IgD-negative memory B cell (primary cell): ENCODE measurements at regions not wholly inside any gene's neighbourhood (a gene's known extent, or its start where the extent isn't known, plus 50 kb on each side); places are given as distances from the start of the nearest gene placed in this dataset.

Source experiments
- H3K27ac Mint-ChIP-seq, 3 donors: one replicate each; pipeline ENCODE4 v1.8.0; 2020 to 2022; ENCODE audit warnings: mild to moderate bottlenecking in 3 of 3, mixed read lengths in 3 of 3, moderate library complexity in 1 of 3
- H3K27me3 Mint-ChIP-seq: one replicate; pipeline ENCODE4 v1.8.0; 2021; ENCODE audit warnings: mixed read lengths
- H3K36me3 Mint-ChIP-seq: one replicate; pipeline ENCODE4 v1.8.0; 2020; ENCODE audit warnings: mild to moderate bottlenecking, mixed read lengths
- H3K4me1 Mint-ChIP-seq, 3 donors: one replicate each; pipeline ENCODE4 v1.8.0; 2020 to 2022; ENCODE audit warnings: mixed read lengths in 3 of 3, mild to moderate bottlenecking in 1 of 3
- H3K4me3 Mint-ChIP-seq, 4 donors: one replicate each; pipeline ENCODE4 v1.8.0; 2020 to 2022; ENCODE audit warnings: mild to moderate bottlenecking in 4 of 4, mixed read lengths in 4 of 4, moderate library complexity in 3 of 4
- H3K9me3 Mint-ChIP-seq, 3 donors: one replicate each; pipeline ENCODE4 v1.8.0; 2020 to 2021; ENCODE audit warnings: mixed read lengths in 3 of 3, mild to moderate bottlenecking in 1 of 3

- H3K27me3 Mint-ChIP-seq = no peaks in the 10 kb centered on the region
- H3K27ac Mint-ChIP-seq = no peak overlapping the region
These were observed 312.6 kb upstream of the ID4 start for GRCh38 chr6:19524366-19525186.

GRCh38 chr6:19525673-19526072, 311.5 kb upstream of the ID4 start:
- Mint-ChIP-seq H3K27ac (no peak overlapping the region), H3K9me3 (peaks cover 0 to 5% (median 3%) of the 10 kb centered on the region in 3 donors), H3K4me3 (no peak overlapping the region), H3K4me1 (no peaks in the 10 kb centered on the region), H3K27me3 (no peaks in the 10 kb centered on the region), H3K36me3 (no peaks in the 10 kb centered on the region)

More at GRCh38 chr6:19524366-19525186, 312.6 kb upstream of the ID4 start:
- no peak overlapping the region for H3K4me3 Mint-ChIP-seq
- H3K4me1 Mint-ChIP-seq = no peaks in the 10 kb centered on the region
- no peaks in the 10 kb centered on the region for H3K36me3 Mint-ChIP-seq
- H3K9me3 Mint-ChIP-seq = peaks cover 0 to 8% (median 5%) of the 10 kb centered on the region in 3 donors

GRCh38 chr6:19530188-19530587, 307.0 kb upstream of the ID4 start:
- Mint-ChIP-seq H3K9me3 (peaks cover 0 to 8% (median 3%) of the 10 kb centered on the region in 3 donors), H3K36me3 (no peaks in the 10 kb centered on the region), H3K4me3 (no peak overlapping the region), H3K4me1 (no peaks in the 10 kb centered on the region), H3K27me3 (no peaks in the 10 kb centered on the region), H3K27ac (no peak overlapping the region)

GRCh38 chr6:19535351-19535750, 301.8 kb upstream of the ID4 start:
- Mint-ChIP-seq H3K4me3 (no peak overlapping the region), H3K27ac (no peak overlapping the region), H3K4me1 (peaks cover 0 to 1% (median 0%) of the 10 kb centered on the region in 3 donors), H3K9me3 (peaks cover 0 to 6% (median 3%) of the 10 kb centered on the region in 3 donors), H3K27me3 (no peaks in the 10 kb centered on the region), H3K36me3 (no peaks in the 10 kb centered on the region)

- Mint-ChIP-seq H3K27me3 (no peaks in the 10 kb centered on the region), H3K36me3 (no peaks in the 10 kb centered on the region), H3K9me3 (peaks cover 0 to 6% (median 3%) of the 10 kb centered on the region in 3 donors), H3K27ac (no peak overlapping the region), H3K4me1 (peaks cover 0 to 1% (median 0%) of the 10 kb centered on the region in 3 donors), H3K4me3 (no peak overlapping the region)
These were observed 300.3 kb upstream of the ID4 start for GRCh38 chr6:19536838-19537237.

- Mint-ChIP-seq H3K9me3 (peaks cover 0 to 6% (median 3%) of the 10 kb centered on the region in 3 donors), H3K27me3 (no peaks in the 10 kb centered on the region), H3K27ac (no peak overlapping the region), H3K36me3 (no peaks in the 10 kb centered on the region), H3K4me1 (peaks cover 0 to 1% (median 0%) of the 10 kb centered on the region in 3 donors), H3K4me3 (no peak overlapping the region)
These were observed 299.1 kb upstream of the ID4 start for GRCh38 chr6:19538096-19538495.

GRCh38 chr6:19547507-19547906, 289.7 kb upstream of the ID4 start:
- H3K4me1 Mint-ChIP-seq = no peaks in the 10 kb centered on the region
- no peak overlapping the region for H3K4me3 Mint-ChIP-seq
- H3K27me3 Mint-ChIP-seq = no peaks in the 10 kb centered on the region
- no peaks in the 10 kb centered on the region for H3K36me3 Mint-ChIP-seq
- no peak overlapping the region for H3K27ac Mint-ChIP-seq
- H3K9me3 Mint-ChIP-seq = no peaks in the 10 kb centered on the region

GRCh38 chr6:19549109-19549508, 288.1 kb upstream of the ID4 start:
- no peaks in the 10 kb centered on the region for H3K4me1 Mint-ChIP-seq
- no peaks in the 10 kb centered on the region for H3K36me3 Mint-ChIP-seq
- H3K27ac Mint-ChIP-seq = no peak overlapping the region
- no peak overlapping the region for H3K4me3 Mint-ChIP-seq
- no peaks in the 10 kb centered on the region for H3K9me3 Mint-ChIP-seq
- H3K27me3 Mint-ChIP-seq = no peaks in the 10 kb centered on the region

GRCh38 chr6:19550380-19550779, 286.8 kb upstream of the ID4 start:
- Mint-ChIP-seq H3K27ac (no peak overlapping the region), H3K4me3 (no peak overlapping the region), H3K9me3 (no peaks in the 10 kb centered on the region), H3K4me1 (no peaks in the 10 kb centered on the region), H3K36me3 (no peaks in the 10 kb centered on the region), H3K27me3 (no peaks in the 10 kb centered on the region)

GRCh38 chr6:19551611-19552010, 285.6 kb upstream of the ID4 start:
- no peak overlapping the region for H3K4me3 Mint-ChIP-seq
- H3K27ac Mint-ChIP-seq = no peak overlapping the region
- H3K9me3 Mint-ChIP-seq = peaks cover 0 to 2% (median 0%) of the 10 kb centered on the region in 3 donors
- no peaks in the 10 kb centered on the region for H3K36me3 Mint-ChIP-seq
- no peaks in the 10 kb centered on the region for H3K27me3 Mint-ChIP-seq
- no peaks in the 10 kb centered on the region for H3K4me1 Mint-ChIP-seq

- Mint-ChIP-seq H3K9me3 (peaks cover 0 to 2% (median 0%) of the 10 kb centered on the region in 3 donors), H3K36me3 (no peaks in the 10 kb centered on the region), H3K4me3 (no peak overlapping the region), H3K27ac (no peak overlapping the region), H3K27me3 (no peaks in the 10 kb centered on the region), H3K4me1 (no peaks in the 10 kb centered on the region)
These were observed 285.1 kb upstream of the ID4 start for GRCh38 chr6:19552076-19552475.

GRCh38 chr6:19552588-19552987, 284.6 kb upstream of the ID4 start:
- Mint-ChIP-seq H3K27ac (no peak overlapping the region), H3K4me1 (no peaks in the 10 kb centered on the region), H3K27me3 (no peaks in the 10 kb centered on the region), H3K9me3 (peaks cover 0 to 2% (median 0%) of the 10 kb centered on the region in 3 donors), H3K4me3 (no peak overlapping the region), H3K36me3 (no peaks in the 10 kb centered on the region)

GRCh38 chr6:19554356-19555225, 282.6 kb upstream of the ID4 start:
- Mint-ChIP-seq H3K4me1 (no peaks in the 10 kb centered on the region), H3K27ac (no peak overlapping the region), H3K4me3 (no peak overlapping the region)

GRCh38 chr6:19557191-19557590, 280.0 kb upstream of the ID4 start:
- Mint-ChIP-seq H3K9me3 (peaks cover 4 to 9% (median 7%) of the 10 kb centered on the region in 3 donors), H3K4me3 (no peak overlapping the region), H3K27ac (no peak overlapping the region), H3K4me1 (no peaks in the 10 kb centered on the region), H3K36me3 (no peaks in the 10 kb centered on the region), H3K27me3 (no peaks in the 10 kb centered on the region)

More at GRCh38 chr6:19554356-19555225, 282.6 kb upstream of the ID4 start:
- Mint-ChIP-seq H3K9me3 (peaks cover 0 to 5% (median 4%) of the 10 kb centered on the region in 3 donors), H3K36me3 (no peaks in the 10 kb centered on the region), H3K27me3 (no peaks in the 10 kb centered on the region)

- no peak overlapping the region for H3K27ac Mint-ChIP-seq
- H3K36me3 Mint-ChIP-seq = no peaks in the 10 kb centered on the region
- H3K4me1 Mint-ChIP-seq = no peaks in the 10 kb centered on the region
- no peak overlapping the region for H3K4me3 Mint-ChIP-seq
- peaks cover 4 to 9% (median 7%) of the 10 kb centered on the region in 3 donors for H3K9me3 Mint-ChIP-seq
- H3K27me3 Mint-ChIP-seq = no peaks in the 10 kb centered on the region
These were observed 279.0 kb upstream of the ID4 start for GRCh38 chr6:19558201-19558600.
